Cardiac fibroblast (primary cell): ENCODE measurements at regions not wholly inside any gene's neighbourhood (a gene's known extent, or its start where the extent isn't known, plus 50 kb on each side); places are given as distances from the start of the nearest gene placed in this dataset.

ENCODE experiments used
- DNase-seq, 2 donors: peaks; one replicate each; pipeline versions ENCODE4 v3.0.0 to v3.0.0-alpha.2; 2010; ENCODE audit warnings: low read depth in 2 of 2
- H3K4me3 ChIP-seq, 2 donors: replicated peaks in 1 of 2; 1 replicate in 1 of 2; 2 replicates in 1 of 2; pipeline ENCODE4 v1.5.1; 2011; ENCODE audit warnings: low read depth in 2 of 2, low read length in 2 of 2, mild to moderate bottlenecking in 2 of 2, moderate library complexity in 1 of 2
- CTCF ChIP-seq: IDR thresholded peaks from one replicate; pipeline ENCODE4 v1.5.1; 2011; ENCODE audit warnings: low read depth, mild to moderate bottlenecking, low read length, inconsistent platforms

- DNase-seq: no peak
- no peak overlapping the region for H3K4me3 ChIP-seq
- TF ChIP-seq CTCF: no peak
Measured at GRCh38 chr18:73059280-73059679, 191.5 kb upstream of the NETO1 start.

- no peak overlapping the region for H3K4me3 ChIP-seq
- TF ChIP-seq CTCF: no peak
- DNase-seq: no peak
Measured at GRCh38 chr18:73047688-73048087, 179.9 kb upstream of the NETO1 start.

- no peak for DNase-seq
- H3K4me3 ChIP-seq: no peak overlapping the region
- no peak for TF ChIP-seq CTCF
Measured at GRCh38 chr18:73045037-73045436, 177.2 kb upstream of the NETO1 start.

GRCh38 chr18:73043611-73044010, 175.8 kb upstream of the NETO1 start:
- no peak for TF ChIP-seq CTCF
- DNase-seq: no peak
- no peak overlapping the region for H3K4me3 ChIP-seq

- DNase-seq: no peak
- no peak overlapping the region for H3K4me3 ChIP-seq
- no peak for TF ChIP-seq CTCF
Measured at GRCh38 chr18:73043211-73043610, 175.4 kb upstream of the NETO1 start.

GRCh38 chr18:73040247-73040646, 172.5 kb upstream of the NETO1 start:
- DNase-seq: no peak
- no peak for TF ChIP-seq CTCF
- no peak overlapping the region for H3K4me3 ChIP-seq

GRCh38 chr18:73038336-73038735, 170.5 kb upstream of the NETO1 start:
- H3K4me3 ChIP-seq: no peak overlapping the region

More at GRCh38 chr18:73038336-73038735, 170.5 kb upstream of the NETO1 start:
- DNase-seq: no peak
- TF ChIP-seq CTCF: no peak
